GM18505 (cell line): ENCODE measurements at regions not wholly inside any gene's neighbourhood (a gene's known extent, or its start where the extent isn't known, plus 50 kb on each side); places are given as distances from the start of the nearest gene placed in this dataset.

Source experiments
- ATAC-seq: cut with Tn5 transposase; IDR thresholded peaks from one replicate; pipeline ENCODE4 v1.9.1; 2021; ENCODE audit not compliant: unreplicated experiment
- POLR2A ChIP-seq: IDR thresholded peaks from 4 replicates; pipeline ENCODE4 v1.6.1; 2011; ENCODE audit warnings: borderline replicate concordance; ENCODE audit not compliant: insufficient read depth, insufficient read length; ENCODE audit errors: extremely low read depth

GRCh38 chr10:110365356-110366143 is 60.8 kb upstream of the SMNDC1 start:
- no peak for ATAC-seq

GRCh38 chr10:110366635-110367034 is 61.9 kb upstream of the SMNDC1 start:
- TF ChIP-seq POLR2A: no peak
- ATAC-seq: no peak

More at GRCh38 chr10:110365356-110366143, 60.8 kb upstream of the SMNDC1 start:
- TF ChIP-seq POLR2A: no peak

GRCh38 chr10:110368002-110368401 is 63.3 kb upstream of the SMNDC1 start:
- TF ChIP-seq POLR2A: no peak
- ATAC-seq: peak; percentile 48

GRCh38 chr10:110368556-110368955 is 63.8 kb upstream of the SMNDC1 start:
- TF ChIP-seq POLR2A: no peak
- ATAC-seq: no peak

- TF ChIP-seq POLR2A: no peak
- ATAC-seq: no peak
Observed at GRCh38 chr10:110370006-110370405, 65.3 kb upstream of the SMNDC1 start.

- TF ChIP-seq POLR2A: no peak
- ATAC-seq: no peak
Observed at GRCh38 chr10:110372656-110373055, 67.9 kb upstream of the SMNDC1 start.

- no peak for ATAC-seq
- TF ChIP-seq POLR2A: no peak
Observed at GRCh38 chr10:110373059-110373458, 68.3 kb upstream of the SMNDC1 start.

- ATAC-seq: no peak
- TF ChIP-seq POLR2A: no peak
Observed at GRCh38 chr10:110373857-110374654, 69.3 kb upstream of the SMNDC1 start.

GRCh38 chr10:110375121-110375520 is 70.4 kb upstream of the SMNDC1 start:
- no peak for ATAC-seq

GRCh38 chr10:110376021-110376766 is 71.5 kb upstream of the SMNDC1 start:
- no peak for TF ChIP-seq POLR2A
- ATAC-seq: no peak

More at GRCh38 chr10:110375121-110375520, 70.4 kb upstream of the SMNDC1 start:
- no peak for TF ChIP-seq POLR2A

GRCh38 chr10:110376767-110377160 is 72.0 kb upstream of the SMNDC1 start:
- TF ChIP-seq POLR2A: no peak
- ATAC-seq: no peak

GRCh38 chr10:110378006-110378405 is 73.3 kb upstream of the SMNDC1 start:
- ATAC-seq: no peak
- TF ChIP-seq POLR2A: no peak

- ATAC-seq: no peak
Observed at GRCh38 chr10:110378533-110379108, 73.9 kb upstream of the SMNDC1 start.

More at GRCh38 chr10:110378533-110379108, 73.9 kb upstream of the SMNDC1 start:
- TF ChIP-seq POLR2A: no peak
